Activated CD4-positive, alpha-beta T cell treated with anti-CD3 and anti-CD28 coated beads, Interleukin-2, amount 10 ng/mL, durations not matched to agents 7 days and 5 days (primary cell): ENCODE measurements at regions not wholly inside any gene's neighbourhood (a gene's known extent, or its start where the extent isn't known, plus 50 kb on each side); places are given as distances from the start of the nearest gene placed in this dataset.

Source experiments
- CTCF ChIA-PET: fragments of 350-600 bp; sonication (Branson Sonifier 250); formaldehyde crosslinking; loops from one replicate; lab custom pipeline; 2021; ENCODE audit warnings: antibody characterized with exemption; lab: Charles Lee
- POLR2A ChIA-PET: fragments of 350-600 bp; sonication (Branson Sonifier 250); formaldehyde crosslinking; loops from one replicate; lab custom pipeline; 2021; ENCODE audit warnings: antibody characterized with exemption; lab: Charles Lee
- DNase-seq: peaks from one replicate; pipeline ENCODE4 v3.0.0-alpha.2; 2020
- H3K27ac Mint-ChIP-seq: one replicate; pipeline ENCODE4 v1.8.0; 2021; ENCODE audit warnings: mild to moderate bottlenecking, moderate library complexity, mixed read lengths
- H3K27me3 Mint-ChIP-seq: one replicate; pipeline ENCODE4 v1.8.0; 2021; ENCODE audit warnings: mixed read lengths
- H3K36me3 Mint-ChIP-seq: one replicate; pipeline ENCODE4 v1.8.0; 2021; ENCODE audit warnings: low read depth, mixed read lengths
- H3K4me1 Mint-ChIP-seq: one replicate; pipeline ENCODE4 v1.8.0; 2021; ENCODE audit warnings: mixed read lengths
- H3K4me3 Mint-ChIP-seq: one replicate; pipeline ENCODE4 v1.8.0; 2021; ENCODE audit warnings: mild to moderate bottlenecking, moderate library complexity, mixed read lengths
- H3K9me3 Mint-ChIP-seq: one replicate; pipeline ENCODE4 v1.8.0; 2021; ENCODE audit warnings: mixed read lengths

- Mint-ChIP-seq H3K4me1 (no peaks in the 10 kb centered on the region), H3K36me3 (no peaks in the 10 kb centered on the region), H3K9me3 (no peaks in the 10 kb centered on the region), H3K27ac (no peak overlapping the region), H3K4me3 (no peak overlapping the region), H3K27me3 (no peaks in the 10 kb centered on the region)
- ChIA-PET POLR2A (no interaction called here), CTCF (no interaction called here)
- DNase-seq: no peak
Measured at GRCh38 chr10:83179371-83179770, 959.9 kb upstream of the GHITM start.

- CTCF ChIA-PET: no interaction called here
- no peak overlapping the region for H3K27ac Mint-ChIP-seq
- POLR2A ChIA-PET: no interaction called here
- H3K4me3 Mint-ChIP-seq: no peak overlapping the region
- no peak for DNase-seq
- no peaks in the 10 kb centered on the region for H3K4me1 Mint-ChIP-seq
- H3K27me3 Mint-ChIP-seq: no peaks in the 10 kb centered on the region
- H3K36me3 Mint-ChIP-seq: no peaks in the 10 kb centered on the region
- H3K9me3 Mint-ChIP-seq: peaks cover 2% of the 10 kb centered on the region
Measured at GRCh38 chr10:83182076-83182475, 957.2 kb upstream of the GHITM start.

GRCh38 chr10:83184641-83185040 lies 954.7 kb upstream of the GHITM start:
- Mint-ChIP-seq H3K4me1 (no peaks in the 10 kb centered on the region), H3K4me3 (no peak overlapping the region), H3K27me3 (no peaks in the 10 kb centered on the region), H3K27ac (no peak overlapping the region), H3K36me3 (no peaks in the 10 kb centered on the region), H3K9me3 (peaks cover 4% of the 10 kb centered on the region)
- ChIA-PET POLR2A (no interaction called here), CTCF (no interaction called here)
- DNase-seq: no peak

- ChIA-PET CTCF (no interaction called here), POLR2A (no interaction called here)
- peaks cover 4% of the 10 kb centered on the region for H3K9me3 Mint-ChIP-seq
- H3K4me3 Mint-ChIP-seq: no peak overlapping the region
- DNase-seq: no peak
- no peaks in the 10 kb centered on the region for H3K27me3 Mint-ChIP-seq
- H3K36me3 Mint-ChIP-seq: no peaks in the 10 kb centered on the region
- H3K4me1 Mint-ChIP-seq: no peaks in the 10 kb centered on the region
- H3K27ac Mint-ChIP-seq: no peak overlapping the region
Measured at GRCh38 chr10:83190614-83191013, 948.7 kb upstream of the GHITM start.

- H3K27ac Mint-ChIP-seq: no peak overlapping the region
- no peak for DNase-seq
- H3K27me3 Mint-ChIP-seq: no peaks in the 10 kb centered on the region
- H3K4me3 Mint-ChIP-seq: no peak overlapping the region
- H3K4me1 Mint-ChIP-seq: no peaks in the 10 kb centered on the region
- POLR2A ChIA-PET: no interaction called here
- H3K36me3 Mint-ChIP-seq: no peaks in the 10 kb centered on the region
- H3K9me3 Mint-ChIP-seq: no peaks in the 10 kb centered on the region
- CTCF ChIA-PET: no interaction called here
Measured at GRCh38 chr10:83193026-83193425, 946.3 kb upstream of the GHITM start.

- no peak overlapping the region for H3K4me3 Mint-ChIP-seq
- ChIA-PET CTCF (no interaction called here), POLR2A (no interaction called here)
Measured at GRCh38 chr10:83195021-83195420, 944.3 kb upstream of the GHITM start.

GRCh38 chr10:83199374-83199773 lies 939.9 kb upstream of the GHITM start:
- no peak overlapping the region for H3K27ac Mint-ChIP-seq
- no peak for DNase-seq
- no peak overlapping the region for H3K4me3 Mint-ChIP-seq
- no peaks in the 10 kb centered on the region for H3K36me3 Mint-ChIP-seq
- ChIA-PET CTCF (no interaction called here), POLR2A (no interaction called here)
- H3K9me3 Mint-ChIP-seq: no peaks in the 10 kb centered on the region
- H3K4me1 Mint-ChIP-seq: no peaks in the 10 kb centered on the region
- no peaks in the 10 kb centered on the region for H3K27me3 Mint-ChIP-seq

More at GRCh38 chr10:83195021-83195420, 944.3 kb upstream of the GHITM start:
- Mint-ChIP-seq H3K27me3 (no peaks in the 10 kb centered on the region), H3K4me1 (no peaks in the 10 kb centered on the region), H3K9me3 (no peaks in the 10 kb centered on the region), H3K36me3 (no peaks in the 10 kb centered on the region), H3K27ac (no peak overlapping the region)
- DNase-seq: no peak

GRCh38 chr10:83205861-83206260 lies 933.4 kb upstream of the GHITM start:
- POLR2A ChIA-PET: no interaction called here
- Mint-ChIP-seq H3K27ac (no peak overlapping the region), H3K27me3 (no peaks in the 10 kb centered on the region), H3K4me3 (no peak overlapping the region), H3K4me1 (no peaks in the 10 kb centered on the region), H3K36me3 (no peaks in the 10 kb centered on the region), H3K9me3 (no peaks in the 10 kb centered on the region)
- DNase-seq: no peak
- CTCF ChIA-PET: no interaction called here

GRCh38 chr10:83212632-83213334 lies 926.5 kb upstream of the GHITM start:
- ChIA-PET POLR2A (no interaction called here), CTCF (no interaction called here)
- Mint-ChIP-seq H3K4me1 (no peaks in the 10 kb centered on the region), H3K36me3 (no peaks in the 10 kb centered on the region), H3K27ac (no peak overlapping the region), H3K4me3 (no peak overlapping the region), H3K9me3 (no peaks in the 10 kb centered on the region), H3K27me3 (no peaks in the 10 kb centered on the region)
- no peak for DNase-seq

- CTCF ChIA-PET: no interaction called here
- Mint-ChIP-seq H3K27ac (no peak overlapping the region), H3K4me1 (no peaks in the 10 kb centered on the region), H3K9me3 (no peaks in the 10 kb centered on the region), H3K4me3 (no peak overlapping the region), H3K36me3 (no peaks in the 10 kb centered on the region), H3K27me3 (no peaks in the 10 kb centered on the region)
- no peak for DNase-seq
- POLR2A ChIA-PET: no interaction called here
Measured at GRCh38 chr10:83214136-83214535, 925.2 kb upstream of the GHITM start.

- ChIA-PET POLR2A (no interaction called here), CTCF (no interaction called here)
- no peaks in the 10 kb centered on the region for H3K36me3 Mint-ChIP-seq
- no peak for DNase-seq
- no peak overlapping the region for H3K27ac Mint-ChIP-seq
- no peaks in the 10 kb centered on the region for H3K27me3 Mint-ChIP-seq
- H3K4me1 Mint-ChIP-seq: no peaks in the 10 kb centered on the region
- no peak overlapping the region for H3K4me3 Mint-ChIP-seq
- H3K9me3 Mint-ChIP-seq: no peaks in the 10 kb centered on the region
Measured at GRCh38 chr10:83218205-83218604, 921.1 kb upstream of the GHITM start.

GRCh38 chr10:83222300-83222699 lies 917.0 kb upstream of the GHITM start:
- no peak for DNase-seq
- H3K36me3 Mint-ChIP-seq: no peaks in the 10 kb centered on the region
- H3K27me3 Mint-ChIP-seq: no peaks in the 10 kb centered on the region
- POLR2A ChIA-PET: no interaction called here
- no peak overlapping the region for H3K27ac Mint-ChIP-seq
- no peaks in the 10 kb centered on the region for H3K4me1 Mint-ChIP-seq
- H3K9me3 Mint-ChIP-seq: no peaks in the 10 kb centered on the region
- CTCF ChIA-PET: no interaction called here
- H3K4me3 Mint-ChIP-seq: no peak overlapping the region

GRCh38 chr10:83222832-83223742 lies 916.2 kb upstream of the GHITM start:
- Mint-ChIP-seq H3K4me3 (no peak overlapping the region), H3K27me3 (no peaks in the 10 kb centered on the region), H3K9me3 (no peaks in the 10 kb centered on the region), H3K4me1 (no peaks in the 10 kb centered on the region), H3K27ac (no peak overlapping the region), H3K36me3 (no peaks in the 10 kb centered on the region)
- ChIA-PET POLR2A (no interaction called here), CTCF (no interaction called here)
- DNase-seq: no peak
